PFSK-1 (cell line): ENCODE measurements at regions not wholly inside any gene's neighbourhood (a gene's known extent, or its start where the extent isn't known, plus 50 kb on each side); places are given as distances from the start of the nearest gene placed in this dataset.

Experiments
- FOXP2 ChIP-seq: optimal IDR thresholded peaks from 2 replicates; pipeline ENCODE3; 2011; ENCODE audit warnings: borderline replicate concordance, control low read depth, inconsistent platforms; ENCODE audit not compliant: insufficient read depth; ENCODE audit errors: extremely low read length, extremely low read depth
- POLR2AphosphoS5 ChIP-seq: IDR thresholded peaks from 2 replicates; pipeline ENCODE4 v1.6.1; 2012; ENCODE audit warnings: low read depth, mild to moderate bottlenecking, control low read depth, low read length, moderate library complexity
- REST ChIP-seq, 2 experiments: IDR thresholded peaks; 2 replicates each; pipeline versions ENCODE4 v1.6.1 to v1.8.0; 2011 to 2012; ENCODE audit warnings: low read depth in 2 of 2, low read length in 2 of 2, control low read depth in 1 of 2, inconsistent platforms in 1 of 2, mild to moderate bottlenecking in 1 of 2, moderate library complexity in 1 of 2; ENCODE audit not compliant: insufficient read depth in 1 of 2
- SIN3A ChIP-seq: IDR thresholded peaks from 2 replicates; pipeline ENCODE4 v1.6.1; 2012; ENCODE audit warnings: mild to moderate bottlenecking, low read length, moderate library complexity, borderline replicate concordance; ENCODE audit not compliant: insufficient read depth
- TAF1 ChIP-seq: IDR thresholded peaks from 2 replicates; pipeline ENCODE4 v1.6.1; 2012; ENCODE audit warnings: low read length, control low read depth, borderline replicate concordance; ENCODE audit not compliant: insufficient read depth

DNA sequence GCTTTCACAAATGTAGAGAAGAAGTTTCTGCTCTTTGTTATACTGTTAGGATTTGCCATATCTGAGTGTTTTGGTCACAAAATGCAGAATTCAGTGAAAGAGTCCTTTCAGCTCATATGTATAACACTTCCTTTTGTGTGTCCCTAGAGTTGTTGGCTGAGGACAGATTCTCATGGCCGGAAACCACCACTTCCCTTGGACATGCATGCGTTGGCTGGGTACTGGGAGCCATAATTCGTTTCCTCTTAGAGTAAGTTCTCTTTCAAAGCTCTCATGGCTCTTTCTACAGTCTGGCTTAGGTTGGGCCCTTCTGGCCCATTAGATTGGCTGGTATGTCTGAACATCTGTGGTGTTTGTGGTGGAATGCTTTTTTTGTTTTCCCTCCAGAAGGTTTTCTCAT lies 298.5 kb downstream of the DIPK2A start:
- TF ChIP-seq FOXP2 (no peak), POLR2AphosphoS5 (no peak), TAF1 (no peak), REST (IDR thresholded peaks at IDR 0.05; ENCODE audit: insufficient read depth in 1 of 2, low read depth in 2 of 2, low read length in 2 of 2) (no peak)

DNA sequence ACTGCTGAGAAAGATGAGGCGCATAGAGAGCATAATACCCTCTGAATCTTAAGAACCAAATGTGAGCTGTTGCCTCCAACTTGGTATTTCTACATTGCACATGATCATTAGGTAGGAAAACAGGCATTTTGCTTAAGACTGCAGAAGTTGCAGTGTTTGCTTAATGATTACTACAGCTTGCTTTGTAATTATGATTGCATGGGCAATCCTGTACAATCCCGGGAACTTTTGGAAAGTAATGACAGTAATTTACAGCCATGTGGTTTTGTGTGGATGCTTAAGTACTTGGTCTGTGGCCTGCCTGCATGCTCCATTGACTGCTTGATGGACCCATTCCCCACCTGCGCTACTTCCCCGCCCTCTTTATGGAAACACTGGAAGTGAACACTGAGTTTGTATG lies 301.1 kb downstream of the DIPK2A start:
- no peak for TF ChIP-seq TAF1
- no peak for TF ChIP-seq REST (IDR thresholded peaks at IDR 0.05; ENCODE audit: insufficient read depth in 1 of 2, low read depth in 2 of 2, low read length in 2 of 2)
- no peak for TF ChIP-seq POLR2AphosphoS5
- no peak for TF ChIP-seq SIN3A
- TF ChIP-seq FOXP2, result no peak

DNA sequence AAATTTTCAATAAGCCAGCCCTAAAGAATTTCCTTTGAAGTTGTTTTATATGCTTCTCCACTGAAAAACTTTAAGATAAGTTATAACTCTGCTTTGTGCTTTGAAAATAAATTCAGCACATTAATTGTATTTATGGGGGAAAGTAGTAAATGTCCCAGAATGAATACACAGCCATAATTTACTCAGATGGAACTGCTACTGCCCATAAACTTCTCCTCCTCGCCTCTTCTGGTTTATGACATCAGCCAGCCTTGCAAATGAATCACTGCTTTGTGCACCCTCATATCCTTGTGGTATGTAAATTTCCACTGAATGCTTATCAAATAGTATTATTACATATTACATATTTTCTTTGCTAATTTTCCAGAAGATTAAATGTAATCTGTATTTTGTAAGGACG lies 302.0 kb downstream of the DIPK2A start:
- TF ChIP-seq SIN3A (no peak), POLR2AphosphoS5 (no peak), REST (IDR thresholded peaks at IDR 0.05; ENCODE audit: insufficient read depth in 1 of 2, low read depth in 2 of 2, low read length in 2 of 2) (no peak), TAF1 (no peak), FOXP2 (no peak)

DNA sequence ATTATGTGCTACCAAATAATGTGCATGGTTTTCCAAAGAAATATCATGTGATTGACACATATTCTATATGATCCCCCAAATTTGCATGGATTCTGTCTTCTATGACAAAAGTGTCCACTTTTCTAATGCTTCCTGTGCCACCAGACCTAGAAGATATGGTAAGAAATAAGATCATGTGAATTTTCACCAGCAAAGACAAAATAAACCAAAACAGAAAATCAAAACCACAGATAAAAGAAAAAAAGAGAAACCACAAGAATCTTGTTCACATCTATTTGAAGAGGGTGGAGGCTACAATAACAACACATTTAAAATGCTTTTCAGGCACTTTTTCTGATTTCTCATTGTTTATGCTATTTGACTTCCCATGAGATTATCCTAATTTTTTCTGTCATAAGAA lies 303.4 kb downstream of the DIPK2A start:
- TF ChIP-seq POLR2AphosphoS5, result no peak
- TF ChIP-seq FOXP2, result no peak
- no peak for TF ChIP-seq REST (IDR thresholded peaks at IDR 0.05; ENCODE audit: insufficient read depth in 1 of 2, low read depth in 2 of 2, low read length in 2 of 2)
- TF ChIP-seq SIN3A, result no peak
- TF ChIP-seq TAF1, result no peak

DNA sequence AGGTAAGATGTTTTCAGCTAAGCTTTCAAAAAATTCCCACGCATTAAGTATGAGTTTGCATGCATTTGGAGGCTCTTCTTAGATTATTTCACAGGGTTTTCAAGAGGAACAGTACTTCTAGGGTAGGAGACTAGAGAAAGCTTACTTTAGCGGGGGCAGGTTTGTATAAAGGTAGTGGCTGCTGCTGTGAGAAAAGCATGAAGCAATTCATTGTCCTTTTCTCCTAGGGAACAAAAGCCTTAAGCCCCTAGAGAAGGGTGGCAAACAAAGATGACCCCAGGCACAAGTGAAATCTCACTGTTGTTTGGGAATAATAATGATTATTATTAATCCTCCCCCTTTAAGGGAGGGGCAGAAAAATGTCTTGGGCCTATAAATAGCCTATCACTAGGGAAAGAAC lies 310.7 kb downstream of the DIPK2A start:
- TF ChIP-seq FOXP2, result no peak
- TF ChIP-seq SIN3A, result no peak
- no peak for TF ChIP-seq REST (IDR thresholded peaks at IDR 0.05; ENCODE audit: insufficient read depth in 1 of 2, low read depth in 2 of 2, low read length in 2 of 2)
- TF ChIP-seq TAF1, result no peak
- no peak for TF ChIP-seq POLR2AphosphoS5
